Activated CD8-positive, alpha-beta T cell treated with anti-CD3 and anti-CD28 coated beads, Interleukin-2, amount 10 ng/mL, durations not matched to agents 7 days and 5 days (primary cell): ENCODE measurements at regions not wholly inside any gene's neighbourhood (a gene's known extent, or its start where the extent isn't known, plus 50 kb on each side); places are given as distances from the start of the nearest gene placed in this dataset.

ENCODE experiments used
- ATAC-seq: fragments of 150-1000 bp; cut with Tn5 transposase; one replicate; pipeline ENCODE4 v1.10.0; 2021; ENCODE audit warnings: moderate library complexity
- CTCF ChIA-PET: fragments of 350-600 bp; sonication (Branson Sonifier 250); formaldehyde crosslinking; loops from one replicate; lab custom pipeline; 2021; ENCODE audit warnings: antibody characterized with exemption; lab: Charles Lee
- POLR2A ChIA-PET: fragments of 350-600 bp; sonication (Branson Sonifier 250); formaldehyde crosslinking; loops from one replicate; lab custom pipeline; 2021; ENCODE audit warnings: antibody characterized with exemption; lab: Charles Lee
- DNase-seq: peaks from one replicate; pipeline ENCODE4 v3.0.0-alpha.2; 2020
- H3K27ac Mint-ChIP-seq: one replicate; pipeline ENCODE4 v1.8.0; 2021; ENCODE audit warnings: mild to moderate bottlenecking, mixed read lengths
- H3K27me3 Mint-ChIP-seq: one replicate; pipeline ENCODE4 v1.8.0; 2021; ENCODE audit warnings: low read depth, mixed read lengths
- H3K36me3 Mint-ChIP-seq: one replicate; pipeline ENCODE4 v1.8.0; 2021; ENCODE audit warnings: low read depth, mixed read lengths
- H3K4me1 Mint-ChIP-seq: one replicate; pipeline ENCODE4 v1.8.0; 2021; ENCODE audit warnings: low read depth, mixed read lengths
- H3K4me3 Mint-ChIP-seq: one replicate; pipeline ENCODE4 v1.8.0; 2021; ENCODE audit warnings: mild to moderate bottlenecking, mixed read lengths
- H3K9me3 Mint-ChIP-seq: one replicate; pipeline ENCODE4 v1.8.0; 2022; ENCODE audit warnings: mixed read lengths; ENCODE audit not compliant: insufficient read depth

DNA sequence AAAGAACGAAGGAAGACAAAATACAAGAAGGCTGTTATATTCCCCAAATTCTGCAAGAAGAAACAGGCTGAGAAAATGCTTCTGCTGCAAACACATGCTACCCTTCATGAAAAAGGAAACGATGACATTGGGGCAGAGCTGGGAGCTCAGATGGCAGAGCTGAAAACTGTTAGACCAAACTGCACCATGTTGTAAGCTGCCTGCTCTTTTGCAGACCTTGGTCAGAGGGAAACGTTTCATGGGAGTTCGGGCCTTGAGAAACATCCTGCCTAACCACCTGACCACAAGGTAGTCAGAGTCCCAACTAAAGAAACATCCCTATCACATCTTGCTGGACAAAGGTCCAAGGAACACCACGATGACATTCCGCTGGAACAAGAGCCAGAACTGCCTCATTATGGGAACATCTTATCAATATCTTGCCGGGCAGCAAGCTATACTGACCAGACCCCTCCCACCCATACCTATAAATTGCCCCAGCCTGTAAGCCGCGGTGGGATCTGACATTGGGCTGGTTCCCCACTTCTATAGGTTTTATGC is 110.7 kb upstream of the CTSC start:
- ChIA-PET CTCF (interaction anchor here (0.6 kb wide), 1 partner anchor 1024 kb away, joined by 3 read pairs; no protein-coding TSS in a partner anchor), POLR2A (no interaction called here)
- Mint-ChIP-seq H3K4me1 (peaks cover 3% of the 10 kb centered on the region), H3K27me3 (peaks cover 7% of the 10 kb centered on the region), H3K36me3 (no peaks in the 10 kb centered on the region), H3K27ac (no peak overlapping the region), H3K4me3 (no peak overlapping the region), H3K9me3 (peaks cover 10% of the 10 kb centered on the region)
- DNase-seq (no peak), ATAC-seq (no peak)

- ChIA-PET POLR2A (no interaction called here), CTCF (interaction anchor here (0.6 kb wide), 1 partner anchor 1023 kb away, joined by 3 read pairs; no protein-coding TSS in a partner anchor)
- ATAC-seq (no peak), DNase-seq (no peak)
- H3K4me1 Mint-ChIP-seq: peaks cover 3% of the 10 kb centered on the region
- H3K36me3 Mint-ChIP-seq: no peaks in the 10 kb centered on the region
- H3K27me3 Mint-ChIP-seq: peaks cover 7% of the 10 kb centered on the region
- H3K27ac Mint-ChIP-seq: no peak overlapping the region
- H3K9me3 Mint-ChIP-seq: peaks cover 10% of the 10 kb centered on the region
- no peak overlapping the region for H3K4me3 Mint-ChIP-seq
These were observed 109.7 kb upstream of the CTSC start for GRCh38 chr11:88447281-88447680.

DNA sequence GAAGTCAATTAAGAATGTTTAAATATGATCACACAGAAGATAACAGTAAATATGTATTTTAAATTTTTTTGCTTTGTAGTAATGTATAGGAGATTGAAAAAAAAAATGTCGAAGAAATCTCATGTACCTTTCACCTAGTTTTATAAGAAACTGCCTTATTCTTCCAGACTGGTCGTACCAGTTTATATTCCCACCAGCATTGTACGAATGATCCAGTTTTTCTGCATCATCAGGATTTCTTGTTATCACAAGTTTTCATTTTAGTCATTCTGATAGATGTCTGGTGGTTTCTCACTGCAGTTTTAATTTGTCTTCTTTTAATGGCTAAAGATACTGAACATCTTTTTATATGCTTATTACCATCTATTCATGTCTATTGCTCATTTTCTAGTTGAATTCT is 101.8 kb upstream of the CTSC start:
- Mint-ChIP-seq H3K27ac (no peak overlapping the region), H3K4me3 (no peak overlapping the region), H3K9me3 (peaks cover 14% of the 10 kb centered on the region), H3K4me1 (peaks cover 3% of the 10 kb centered on the region), H3K27me3 (peaks cover 4% of the 10 kb centered on the region), H3K36me3 (peaks cover 12% of the 10 kb centered on the region)
- ChIA-PET CTCF (no interaction called here), POLR2A (no interaction called here)
- DNase-seq (no peak), ATAC-seq (no peak)

DNA sequence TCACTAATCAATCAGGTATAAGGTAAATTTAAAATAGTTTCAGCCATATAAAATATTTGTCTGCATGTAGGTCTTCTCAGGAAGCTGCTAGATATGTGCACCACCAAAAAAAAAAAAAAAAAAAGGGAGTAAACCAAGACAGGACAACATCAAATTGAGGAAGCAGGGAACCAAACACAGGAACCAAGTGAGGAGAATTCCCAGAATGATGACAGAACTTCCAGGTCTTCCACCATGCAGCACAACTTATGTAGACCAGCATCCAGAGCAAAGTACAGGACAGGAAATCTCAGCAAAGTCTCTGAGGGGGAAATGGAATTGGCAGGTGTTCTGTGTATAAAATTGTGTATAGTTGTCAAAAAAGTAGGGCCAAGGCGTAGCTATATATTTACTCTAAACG is 101.2 kb upstream of the CTSC start:
- H3K27me3 Mint-ChIP-seq: peaks cover 4% of the 10 kb centered on the region
- H3K4me3 Mint-ChIP-seq: no peak overlapping the region
- no peak overlapping the region for H3K27ac Mint-ChIP-seq
- ChIA-PET CTCF (no interaction called here), POLR2A (no interaction called here)
- DNase-seq (no peak), ATAC-seq (no peak)
- peaks cover 14% of the 10 kb centered on the region for H3K9me3 Mint-ChIP-seq
- H3K4me1 Mint-ChIP-seq: peaks cover 3% of the 10 kb centered on the region
- peaks cover 16% of the 10 kb centered on the region for H3K36me3 Mint-ChIP-seq

DNA sequence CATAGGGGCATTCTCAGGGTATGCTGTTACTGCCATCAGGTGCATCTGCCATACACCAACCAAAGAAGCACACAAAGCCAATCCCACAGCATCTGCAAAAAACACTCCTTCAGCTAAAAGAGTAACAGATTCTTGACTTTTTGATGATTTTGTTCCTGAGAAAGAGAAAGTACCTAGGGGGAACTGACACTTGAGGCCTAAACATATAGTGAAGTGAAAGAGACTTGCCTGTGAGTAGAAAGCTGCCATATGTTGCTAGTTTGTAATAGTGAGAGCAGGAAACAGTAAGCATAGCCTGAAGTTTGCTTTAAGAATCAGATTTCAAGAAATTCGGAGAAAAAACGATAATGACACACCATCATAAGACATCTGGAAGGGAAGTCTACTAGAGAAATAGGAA is 97.9 kb upstream of the CTSC start:
- H3K4me3 Mint-ChIP-seq: no peak overlapping the region
- H3K36me3 Mint-ChIP-seq: peaks cover 19% of the 10 kb centered on the region
- POLR2A ChIA-PET: no interaction called here
- DNase-seq (no peak), ATAC-seq (no peak)
- H3K9me3 Mint-ChIP-seq: peaks cover 14% of the 10 kb centered on the region
- peaks cover 2% of the 10 kb centered on the region for H3K27me3 Mint-ChIP-seq
- peaks cover 3% of the 10 kb centered on the region for H3K4me1 Mint-ChIP-seq
- CTCF ChIA-PET: interaction anchor here (1.4 kb wide), 1 partner anchor 22 kb away, joined by 4 read pairs; no protein-coding TSS in a partner anchor
- H3K27ac Mint-ChIP-seq: no peak overlapping the region

DNA sequence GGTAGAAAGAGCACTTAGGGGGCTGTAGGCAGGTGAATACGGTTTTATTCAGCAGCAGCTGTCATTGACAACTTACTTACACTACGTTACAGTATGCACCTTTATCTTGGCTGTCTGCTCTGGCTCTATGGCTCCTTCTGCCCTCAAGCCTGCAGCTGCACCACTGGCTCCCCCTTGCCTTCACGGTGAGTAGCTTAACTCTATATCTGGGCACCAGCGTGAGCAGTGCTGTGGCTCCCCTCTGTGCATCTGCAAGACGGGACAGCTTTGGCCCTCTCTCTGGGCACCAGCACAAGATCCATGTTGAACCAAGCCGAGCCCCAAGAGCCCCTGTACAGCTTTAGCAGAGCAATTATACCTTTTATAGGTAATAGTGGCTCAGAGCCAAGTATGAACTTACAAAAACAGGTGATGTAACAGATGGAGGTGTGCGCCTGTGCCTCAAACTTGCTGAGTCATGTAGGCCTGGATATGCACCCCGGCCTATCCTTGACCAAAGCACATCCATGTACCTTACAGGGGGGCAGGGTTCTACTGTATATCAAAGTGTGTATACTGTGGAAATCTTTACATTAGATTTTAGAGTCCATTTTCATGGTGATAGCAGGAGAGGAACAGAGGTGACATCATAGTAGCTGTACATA is 96.9 kb upstream of the CTSC start:
- no peaks in the 10 kb centered on the region for H3K27me3 Mint-ChIP-seq
- H3K4me1 Mint-ChIP-seq: peaks cover 3% of the 10 kb centered on the region
- ChIA-PET POLR2A (no interaction called here), CTCF (interaction anchor here (0.7 to 1.4 kb wide), 2 partner anchors 21 to 201 kb away, joined by 3 to 4 read pairs; no protein-coding TSS in a partner anchor)
- no peak overlapping the region for H3K4me3 Mint-ChIP-seq
- peaks cover 19% of the 10 kb centered on the region for H3K36me3 Mint-ChIP-seq
- peaks cover 14% of the 10 kb centered on the region for H3K9me3 Mint-ChIP-seq
- no peak for ATAC-seq
- no peak for DNase-seq
- H3K27ac Mint-ChIP-seq: no peak overlapping the region

- ChIA-PET CTCF (interaction anchor here (0.7 kb wide), 1 partner anchor 201 kb away, joined by 3 read pairs; no protein-coding TSS in a partner anchor), POLR2A (no interaction called here)
- H3K9me3 Mint-ChIP-seq: peaks cover 14% of the 10 kb centered on the region
- no peak for ATAC-seq
- H3K4me3 Mint-ChIP-seq: no peak overlapping the region
- H3K36me3 Mint-ChIP-seq: peaks cover 19% of the 10 kb centered on the region
- H3K27ac Mint-ChIP-seq: no peak overlapping the region
- no peaks in the 10 kb centered on the region for H3K27me3 Mint-ChIP-seq
- no peak for DNase-seq
- peaks cover 3% of the 10 kb centered on the region for H3K4me1 Mint-ChIP-seq
These were observed 96.1 kb upstream of the CTSC start for GRCh38 chr11:88433536-88434230.

- Mint-ChIP-seq H3K4me3 (no peak overlapping the region), H3K9me3 (peaks cover 7% of the 10 kb centered on the region), H3K4me1 (peaks cover 3% of the 10 kb centered on the region), H3K36me3 (peaks cover 17% of the 10 kb centered on the region), H3K27ac (no peak overlapping the region), H3K27me3 (no peaks in the 10 kb centered on the region)
- POLR2A ChIA-PET: no interaction called here
- DNase-seq (no peak), ATAC-seq (no peak)
- CTCF ChIA-PET: interaction anchor here (1.3 to 1.9 kb wide), 4 partner anchors 13 to 112 kb away, joined by 3 to 5 read pairs (median 4); no protein-coding TSS in a partner anchor
These were observed 94.3 kb upstream of the CTSC start for GRCh38 chr11:88431675-88432341.

- H3K4me1 Mint-ChIP-seq: peaks cover 17% of the 10 kb centered on the region
- ATAC-seq: no peak
- H3K9me3 Mint-ChIP-seq: no peaks in the 10 kb centered on the region
- CTCF ChIA-PET: no interaction called here
- POLR2A ChIA-PET: interaction anchor here (0.7 kb wide), 1 partner anchor 93 kb away, joined by 3 read pairs; no protein-coding TSS in a partner anchor
- H3K36me3 Mint-ChIP-seq: peaks cover 11% of the 10 kb centered on the region
- no peak for DNase-seq
- no peak overlapping the region for H3K27ac Mint-ChIP-seq
- H3K27me3 Mint-ChIP-seq: no peaks in the 10 kb centered on the region
- no peak overlapping the region for H3K4me3 Mint-ChIP-seq
These were observed 91.4 kb upstream of the CTSC start for GRCh38 chr11:88428959-88429358.

DNA sequence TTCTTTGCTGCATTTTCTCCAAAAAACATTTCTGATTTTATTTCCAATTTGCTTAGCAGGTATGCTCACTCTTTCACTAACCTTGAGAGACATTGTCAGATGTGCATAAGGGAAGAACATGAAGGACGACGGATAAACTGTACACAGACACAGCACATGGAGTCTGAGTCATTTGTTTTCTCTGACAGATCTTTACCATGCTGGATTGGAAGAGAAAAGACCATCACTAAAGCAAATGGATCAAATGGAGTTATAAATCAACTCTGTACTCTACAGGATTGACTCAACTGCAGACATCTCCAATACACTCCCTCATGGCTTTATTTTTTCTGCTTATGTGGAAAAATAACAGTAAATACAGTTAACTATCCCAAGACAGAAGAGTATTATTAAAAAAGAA is 90.2 kb upstream of the CTSC start:
- POLR2A ChIA-PET: no interaction called here

GRCh38 chr11:88424881-88425280 is 87.3 kb upstream of the CTSC start:
- Mint-ChIP-seq H3K4me3 (no peak overlapping the region), H3K9me3 (peaks cover 4% of the 10 kb centered on the region), H3K4me1 (peaks cover 55% of the 10 kb centered on the region), H3K27me3 (no peaks in the 10 kb centered on the region), H3K27ac (peak overlapping the region; percentile 16), H3K36me3 (peaks cover 23% of the 10 kb centered on the region)
- CTCF ChIA-PET: interaction anchor here (1.2 kb wide), 1 partner anchor 12 kb away, joined by 3 read pairs; no protein-coding TSS in a partner anchor
- ATAC-seq: no peak
- DNase-seq: no peak
- POLR2A ChIA-PET: interaction anchor here (1.1 kb wide), 1 partner anchor 88 kb away, joined by 3 read pairs; no protein-coding TSS in a partner anchor

More for the DNA sequence above, 90.2 kb upstream of the CTSC start:
- Mint-ChIP-seq H3K4me1 (peaks cover 26% of the 10 kb centered on the region), H3K4me3 (no peak overlapping the region), H3K27me3 (no peaks in the 10 kb centered on the region), H3K9me3 (peaks cover 4% of the 10 kb centered on the region), H3K36me3 (peaks cover 16% of the 10 kb centered on the region), H3K27ac (no peak overlapping the region)
- ATAC-seq (no peak), DNase-seq (no peak)
- CTCF ChIA-PET: no interaction called here
